ENCODE measurements at regions not wholly inside any gene's neighbourhood (a gene's known extent, or its start where the extent isn't known, plus 50 kb on each side); places are given as distances from the start of the nearest gene placed in this dataset.

GRCh38 chr1:208896768-208897167 lies 652.6 kb upstream of the PLXNA2 start:
- no peak for TF ChIP-seq POLR2A (IDR thresholded peaks at IDR 0.05)
- no peak for TF ChIP-seq CTCF (IDR thresholded peaks at IDR 0.05)
